Activated CD4-positive, alpha-beta T cell treated with anti-CD3 and anti-CD28 coated beads, Interleukin-2, amount 10 ng/mL, durations not matched to agents 24 days and 14 days (primary cell): ENCODE measurements at regions not wholly inside any gene's neighbourhood (a gene's known extent, or its start where the extent isn't known, plus 50 kb on each side); places are given as distances from the start of the nearest gene placed in this dataset.

Source experiments
- DNase-seq: peaks from one replicate; pipeline ENCODE4 v3.0.0; 2022
- H3K27ac Mint-ChIP-seq: one replicate; pipeline ENCODE4 v1.8.0; 2022; ENCODE audit warnings: mild to moderate bottlenecking, mixed read lengths
- H3K27me3 Mint-ChIP-seq: one replicate; pipeline ENCODE4 v1.8.0; 2022; ENCODE audit warnings: mixed read lengths
- H3K36me3 Mint-ChIP-seq: one replicate; pipeline ENCODE4 v1.8.0; 2022; ENCODE audit warnings: low read depth, mild to moderate bottlenecking, mixed read lengths
- H3K4me1 Mint-ChIP-seq: one replicate; pipeline ENCODE4 v1.8.0; 2021; ENCODE audit warnings: mixed read lengths
- H3K4me3 Mint-ChIP-seq: one replicate; pipeline ENCODE4 v1.8.0; 2022; ENCODE audit warnings: mild to moderate bottlenecking, moderate library complexity, mixed read lengths
- H3K9me3 Mint-ChIP-seq: one replicate; pipeline ENCODE4 v1.8.0; 2021; ENCODE audit warnings: mixed read lengths
- intact Hi-C: fragments of 100-400 bp; cut with micrococcal nuclease; formaldehyde crosslinking; loops from one replicate; pipeline ENCODE4 v1.15.1; 2023

GRCh38 chr11:130606178-130606577 lies 157.7 kb downstream of the ADAMTS15 start:
- Mint-ChIP-seq H3K4me3 (no peak overlapping the region), H3K36me3 (no peaks in the 10 kb centered on the region), H3K9me3 (no peaks in the 10 kb centered on the region), H3K27me3 (no peaks in the 10 kb centered on the region), H3K4me1 (no peaks in the 10 kb centered on the region), H3K27ac (no peak overlapping the region)
- no peak for DNase-seq
- intact Hi-C loops = no loop called here

DNA sequence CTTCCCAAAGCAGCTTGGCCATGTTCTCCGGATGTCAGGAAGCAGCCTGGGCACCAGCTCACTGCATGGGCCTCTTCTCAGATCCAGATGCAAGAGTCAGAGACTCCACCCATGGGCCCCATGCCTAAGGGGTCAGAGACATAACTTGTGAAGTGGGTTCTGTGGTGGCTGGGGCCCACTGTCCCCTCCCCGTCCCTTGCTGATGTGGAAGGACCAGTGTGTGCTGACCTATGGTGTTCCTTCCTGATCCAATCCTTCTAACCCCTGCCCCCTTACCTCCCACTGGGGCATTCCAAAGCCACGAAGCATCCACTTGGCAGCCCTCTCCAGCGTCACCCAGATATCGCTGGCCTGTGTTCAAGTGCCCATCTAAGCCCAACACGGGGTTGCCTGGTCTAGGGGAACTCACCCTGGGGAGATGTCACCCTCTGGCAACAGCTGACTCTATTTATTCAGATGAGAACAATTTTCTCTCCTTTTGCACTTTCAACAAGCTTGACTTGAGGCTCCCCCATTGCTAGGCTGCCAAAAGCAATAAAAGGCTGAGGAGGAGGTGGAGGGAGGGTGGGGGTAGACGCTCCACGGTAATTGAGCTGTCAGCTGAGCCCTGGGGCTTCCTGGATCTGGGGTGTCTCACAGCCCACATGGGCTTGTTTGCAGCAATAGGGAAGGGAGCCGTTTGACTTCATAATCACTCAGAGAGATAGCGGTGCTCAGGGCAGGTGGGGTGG lies 158.5 kb downstream of the ADAMTS15 start:
- Mint-ChIP-seq H3K36me3 (no peaks in the 10 kb centered on the region), H3K4me1 (no peaks in the 10 kb centered on the region), H3K27me3 (no peaks in the 10 kb centered on the region), H3K4me3 (no peak overlapping the region), H3K9me3 (no peaks in the 10 kb centered on the region), H3K27ac (no peak overlapping the region)
- DNase-seq = no peak
- intact Hi-C loops = no loop called here

DNA sequence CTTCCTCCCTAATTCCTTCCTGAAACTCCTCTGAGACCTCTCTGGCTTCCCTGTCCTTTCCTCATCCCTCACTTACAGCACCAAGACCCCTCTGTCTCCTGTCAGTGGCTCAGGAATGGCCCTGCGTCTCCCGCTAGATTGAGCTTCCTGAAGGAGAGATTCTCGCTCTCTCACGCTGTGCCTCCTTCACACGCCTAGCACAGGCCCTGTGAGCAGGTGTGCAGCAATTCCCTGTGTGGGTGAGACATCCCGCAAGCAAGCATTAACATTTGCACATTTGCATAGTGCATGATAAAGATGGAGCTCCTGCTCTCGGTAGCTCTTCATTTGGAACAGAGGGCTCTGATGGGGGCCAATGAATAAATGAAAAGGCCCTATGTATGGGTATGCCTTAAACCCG lies 159.8 kb downstream of the ADAMTS15 start:
- peaks cover 2% of the 10 kb centered on the region for H3K27me3 Mint-ChIP-seq
- H3K27ac Mint-ChIP-seq = no peak overlapping the region
- H3K9me3 Mint-ChIP-seq = no peaks in the 10 kb centered on the region
- DNase-seq = no peak
- H3K4me1 Mint-ChIP-seq = no peaks in the 10 kb centered on the region
- no peak overlapping the region for H3K4me3 Mint-ChIP-seq
- intact Hi-C loops = no loop called here
- no peaks in the 10 kb centered on the region for H3K36me3 Mint-ChIP-seq

- no peak overlapping the region for H3K27ac Mint-ChIP-seq
- H3K4me3 Mint-ChIP-seq = no peak overlapping the region
- H3K4me1 Mint-ChIP-seq = no peaks in the 10 kb centered on the region
- H3K9me3 Mint-ChIP-seq = no peaks in the 10 kb centered on the region
- no peak for DNase-seq
- H3K36me3 Mint-ChIP-seq = no peaks in the 10 kb centered on the region
- intact Hi-C loops = no loop called here
- peaks cover 2% of the 10 kb centered on the region for H3K27me3 Mint-ChIP-seq
Measured at GRCh38 chr11:130609121-130610035, 160.9 kb downstream of the ADAMTS15 start.

- H3K4me1 Mint-ChIP-seq = no peaks in the 10 kb centered on the region
- intact Hi-C loops = no loop called here
- no peaks in the 10 kb centered on the region for H3K9me3 Mint-ChIP-seq
- H3K27me3 Mint-ChIP-seq = peaks cover 2% of the 10 kb centered on the region
- DNase-seq = no peak
- H3K4me3 Mint-ChIP-seq = no peak overlapping the region
- no peaks in the 10 kb centered on the region for H3K36me3 Mint-ChIP-seq
- no peak overlapping the region for H3K27ac Mint-ChIP-seq
Measured at GRCh38 chr11:130611791-130612251, 163.4 kb downstream of the ADAMTS15 start.

DNA sequence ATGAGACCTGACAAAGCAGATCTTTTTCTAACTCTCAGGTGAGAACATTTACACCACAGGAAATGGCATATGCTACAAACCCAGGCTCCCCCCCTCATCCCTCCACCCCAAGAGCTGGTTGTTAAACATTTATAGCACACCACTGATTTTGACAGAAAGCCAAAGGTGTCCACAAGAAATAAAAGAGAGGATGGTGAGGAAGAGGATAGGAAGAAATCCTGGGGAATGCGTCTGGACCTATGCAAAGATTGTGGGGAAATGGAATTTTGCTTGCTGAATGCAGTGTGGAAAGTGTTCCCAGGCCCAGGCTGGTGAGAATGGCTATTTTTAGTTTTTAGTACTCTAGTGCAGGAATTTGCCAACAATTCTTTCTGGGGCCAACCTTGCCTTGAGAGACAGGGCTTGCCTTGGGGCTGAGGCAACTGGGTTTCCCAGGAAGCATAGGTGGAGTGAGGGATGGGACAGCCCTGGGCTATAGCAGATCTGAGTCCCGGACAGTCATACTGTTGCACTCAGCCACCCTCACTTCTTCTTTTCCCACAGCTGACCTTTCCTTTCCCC lies 163.9 kb downstream of the ADAMTS15 start:
- DNase-seq = no peak
- intact Hi-C loops = no loop called here
- Mint-ChIP-seq H3K27me3 (peaks cover 2% of the 10 kb centered on the region), H3K9me3 (no peaks in the 10 kb centered on the region), H3K36me3 (no peaks in the 10 kb centered on the region), H3K4me3 (no peak overlapping the region), H3K27ac (no peak overlapping the region), H3K4me1 (no peaks in the 10 kb centered on the region)

DNA sequence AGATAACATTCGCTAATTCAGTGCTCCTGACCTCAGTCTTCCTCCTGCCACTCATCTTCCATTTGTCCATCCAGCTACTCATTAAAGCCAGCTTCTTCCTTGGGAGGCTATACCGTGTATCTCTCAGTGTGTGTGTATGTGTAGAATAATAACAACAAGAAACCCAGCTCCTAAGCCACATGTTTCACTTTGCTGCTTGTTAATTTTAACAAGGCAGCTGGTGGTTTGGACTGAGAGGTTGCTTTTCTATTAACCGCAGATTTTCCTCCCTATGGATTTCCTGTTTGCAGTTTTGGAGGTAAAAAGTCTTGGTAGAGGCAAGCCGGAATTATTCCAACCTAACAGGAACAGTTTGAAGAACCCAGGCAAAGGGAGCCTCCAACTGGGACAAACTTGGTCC lies 165.0 kb downstream of the ADAMTS15 start:
- intact Hi-C loops = no loop called here
- Mint-ChIP-seq H3K9me3 (no peaks in the 10 kb centered on the region), H3K36me3 (no peaks in the 10 kb centered on the region), H3K27ac (no peak overlapping the region), H3K4me3 (no peak overlapping the region), H3K27me3 (peaks cover 2% of the 10 kb centered on the region), H3K4me1 (no peaks in the 10 kb centered on the region)
- no peak for DNase-seq

GRCh38 chr11:130614591-130614990 lies 166.1 kb downstream of the ADAMTS15 start:
- Mint-ChIP-seq H3K36me3 (no peaks in the 10 kb centered on the region), H3K27me3 (peaks cover 5% of the 10 kb centered on the region), H3K4me3 (no peak overlapping the region), H3K4me1 (no peaks in the 10 kb centered on the region), H3K9me3 (peaks cover 3% of the 10 kb centered on the region), H3K27ac (no peak overlapping the region)
- no peak for DNase-seq
- intact Hi-C loops = no loop called here

DNA sequence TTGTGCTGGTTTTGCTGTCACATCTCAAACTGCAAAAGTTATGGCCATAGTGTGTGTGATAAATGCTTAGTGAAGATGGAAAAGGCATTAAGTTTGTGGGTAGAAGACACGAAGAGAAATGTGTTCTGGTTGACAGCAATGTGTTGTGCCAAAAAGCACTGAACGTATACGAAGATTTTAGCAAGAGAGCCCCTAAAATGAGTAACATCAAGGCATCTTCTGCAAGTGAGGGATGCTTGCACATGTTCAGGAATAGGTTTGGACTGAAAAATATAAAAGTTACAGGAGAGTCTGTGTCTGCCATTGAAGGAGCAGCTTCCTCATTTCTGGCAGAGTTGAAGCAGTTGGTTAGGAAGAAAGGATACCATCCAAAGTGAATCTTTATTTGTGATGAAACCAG lies 167.1 kb downstream of the ADAMTS15 start:
- peaks cover 7% of the 10 kb centered on the region for H3K27me3 Mint-ChIP-seq
- H3K27ac Mint-ChIP-seq = no peak overlapping the region
- H3K9me3 Mint-ChIP-seq = peaks cover 5% of the 10 kb centered on the region
- H3K36me3 Mint-ChIP-seq = no peaks in the 10 kb centered on the region
- no peaks in the 10 kb centered on the region for H3K4me1 Mint-ChIP-seq
- no peak overlapping the region for H3K4me3 Mint-ChIP-seq
- DNase-seq = no peak
- intact Hi-C loops = no loop called here

DNA sequence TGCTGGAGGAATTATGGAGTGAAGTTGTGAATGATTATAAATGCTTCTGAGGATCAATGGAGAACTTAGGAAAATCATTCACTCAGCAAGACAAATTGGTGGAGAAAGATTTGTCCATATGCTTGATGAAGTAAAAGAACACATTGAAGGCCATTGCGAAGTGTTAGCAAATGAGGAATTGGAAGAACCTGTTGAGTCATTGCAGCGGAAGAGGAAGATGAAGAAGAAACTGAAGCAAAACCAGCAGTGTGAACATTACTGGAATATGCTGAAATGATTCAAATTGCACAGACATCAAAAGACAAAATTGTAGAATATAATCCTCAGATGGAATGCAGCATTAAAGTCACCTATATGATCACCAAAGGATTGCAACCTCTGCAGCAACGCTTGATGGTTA lies 168.1 kb downstream of the ADAMTS15 start:
- Mint-ChIP-seq H3K36me3 (no peaks in the 10 kb centered on the region), H3K27me3 (peaks cover 7% of the 10 kb centered on the region), H3K4me3 (no peak overlapping the region), H3K4me1 (no peaks in the 10 kb centered on the region), H3K9me3 (peaks cover 5% of the 10 kb centered on the region), H3K27ac (no peak overlapping the region)
- DNase-seq = no peak
- intact Hi-C loops = no loop called here

GRCh38 chr11:130617001-130617400 lies 168.6 kb downstream of the ADAMTS15 start:
- Mint-ChIP-seq H3K36me3 (no peaks in the 10 kb centered on the region), H3K9me3 (peaks cover 5% of the 10 kb centered on the region), H3K4me3 (no peak overlapping the region), H3K27ac (no peak overlapping the region), H3K27me3 (peaks cover 7% of the 10 kb centered on the region), H3K4me1 (no peaks in the 10 kb centered on the region)
- no peak for DNase-seq
- intact Hi-C loops = no loop called here

DNA sequence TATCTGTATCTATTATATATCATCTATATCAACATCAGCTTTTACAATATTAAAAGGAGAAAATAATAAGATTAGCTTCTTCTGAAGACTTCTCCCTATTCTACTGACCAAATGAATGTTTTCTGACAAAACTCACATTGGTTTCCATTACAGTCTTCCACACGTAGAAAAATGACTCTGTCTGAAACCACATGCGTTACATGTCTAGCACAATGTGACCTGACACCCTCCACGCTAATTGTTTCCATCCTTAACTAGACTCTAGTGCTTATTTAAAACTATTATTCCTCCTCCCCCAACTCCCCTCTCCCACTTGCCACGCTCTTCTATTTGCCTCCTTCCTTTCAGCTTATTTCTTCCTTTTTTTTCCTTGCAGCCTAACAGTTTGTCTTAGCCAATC lies 172.1 kb downstream of the ADAMTS15 start:
- Mint-ChIP-seq H3K27me3 (peaks cover 4% of the 10 kb centered on the region), H3K4me1 (no peaks in the 10 kb centered on the region), H3K36me3 (no peaks in the 10 kb centered on the region), H3K27ac (no peak overlapping the region), H3K4me3 (no peak overlapping the region), H3K9me3 (peaks cover 5% of the 10 kb centered on the region)
- intact Hi-C loops = no loop called here
- DNase-seq = no peak

DNA sequence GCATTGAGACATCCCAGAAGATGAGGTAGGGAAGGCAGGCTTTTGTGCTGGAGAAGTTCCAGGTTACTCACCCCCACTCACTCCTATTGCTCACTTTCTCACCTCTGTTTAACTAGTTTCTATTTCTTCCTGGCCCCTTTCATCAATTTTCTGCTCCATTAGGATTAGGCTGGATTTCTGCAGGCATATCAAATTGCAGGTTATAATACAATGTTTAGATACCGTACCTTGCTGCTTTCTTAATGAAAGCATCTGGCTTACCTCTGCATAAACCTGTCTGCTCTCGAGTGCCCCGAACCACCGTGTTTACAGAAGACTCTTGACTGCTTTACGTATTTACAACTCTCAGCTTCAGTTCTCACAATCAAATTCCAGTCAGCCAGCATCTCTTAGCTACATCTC lies 173.7 kb downstream of the ADAMTS15 start:
- H3K9me3 Mint-ChIP-seq = peaks cover 5% of the 10 kb centered on the region

More for the DNA sequence above, 173.7 kb downstream of the ADAMTS15 start:
- DNase-seq = no peak
- no peaks in the 10 kb centered on the region for H3K36me3 Mint-ChIP-seq
- no peak overlapping the region for H3K4me3 Mint-ChIP-seq
- intact Hi-C loops = no loop called here
- peaks cover 4% of the 10 kb centered on the region for H3K27me3 Mint-ChIP-seq
- H3K27ac Mint-ChIP-seq = no peak overlapping the region
- no peaks in the 10 kb centered on the region for H3K4me1 Mint-ChIP-seq
